IMR-90 (cell line): ENCODE measurements at regions not wholly inside any gene's neighbourhood (a gene's known extent, or its start where the extent isn't known, plus 50 kb on each side); places are given as distances from the start of the nearest gene placed in this dataset.

Source experiments
- BHLHE40 ChIP-seq: fragments of 150-350 bp; IDR thresholded peaks from 2 replicates; pipeline ENCODE4 v1.6.1; 2016; ENCODE audit warnings: mild to moderate bottlenecking, low read depth, low read length
- CEBPB ChIP-seq: IDR thresholded peaks from 2 replicates; pipeline ENCODE4 v1.6.1; 2012; ENCODE audit warnings: low read depth, low read length, improper control_type of control experiment
- CHD1 ChIP-seq: IDR thresholded peaks from 2 replicates; pipeline ENCODE4 v1.6.1; 2012; ENCODE audit warnings: low read depth, low read length, improper control_type of control experiment
- CTCF ChIP-seq: conservative IDR thresholded peaks from 2 replicates; pipeline ENCODE4 v1.5.1; 2012; ENCODE audit warnings: mild to moderate bottlenecking, low read depth, low read length, improper control_type of control experiment
- ELK1 ChIP-seq: fragments of 150-350 bp; IDR thresholded peaks from 2 replicates; pipeline ENCODE4 v1.6.1; 2016; ENCODE audit warnings: low read depth, mild to moderate bottlenecking, low read length, moderate library complexity, borderline replicate concordance
- FOS ChIP-seq: fragments of 150-350 bp; IDR thresholded peaks from 2 replicates; pipeline ENCODE4 v1.6.1; 2016; ENCODE audit warnings: low read depth, low read length
- MAFK ChIP-seq: IDR thresholded peaks from 2 replicates; pipeline ENCODE4 v1.6.1; 2012; ENCODE audit warnings: low read depth, low read length, improper control_type of control experiment
- MXI1 ChIP-seq: IDR thresholded peaks from 2 replicates; pipeline ENCODE4 v1.6.1; 2012; ENCODE audit warnings: low read depth, mild to moderate bottlenecking, low read length, moderate library complexity, borderline replicate concordance
- POLR2A ChIP-seq: IDR thresholded peaks from 2 replicates; pipeline ENCODE4 v1.6.1; 2012; ENCODE audit warnings: mild to moderate bottlenecking, low read depth, low read length
- RAD21 ChIP-seq: IDR thresholded peaks from 2 replicates; pipeline ENCODE4 v1.6.1; 2012; ENCODE audit warnings: low read length, improper control_type of control experiment
- RCOR1 ChIP-seq: IDR thresholded peaks from 2 replicates; pipeline ENCODE4 v1.6.1; 2012; ENCODE audit warnings: mild to moderate bottlenecking, low read length, improper control_type of control experiment; ENCODE audit not compliant: insufficient replicate concordance
- RFX5 ChIP-seq: IDR thresholded peaks from 2 replicates; pipeline ENCODE4 v1.8.0; 2012; ENCODE audit warnings: low read depth, mild to moderate bottlenecking, low read length, moderate library complexity
- SMC3 ChIP-seq: fragments of 150-350 bp; IDR thresholded peaks from 2 replicates; pipeline ENCODE4 v1.6.1; 2016; ENCODE audit warnings: low read depth, mild to moderate bottlenecking, antibody characterized with exemption, low read length, moderate library complexity

- TF ChIP-seq CTCF = no peak
- peak; percentile 72 for TF ChIP-seq CEBPB
- TF ChIP-seq MXI1 = no peak
- TF ChIP-seq RAD21 = no peak
- TF ChIP-seq SMC3 = no peak
- peak; percentile 89 for TF ChIP-seq FOS
- TF ChIP-seq RCOR1 = no peak
- TF ChIP-seq ELK1 = no peak
- TF ChIP-seq MAFK = peak; percentile 37; the same call in 1 of the 2 replicates
- no peak for TF ChIP-seq CHD1
- TF ChIP-seq RFX5 = no peak
- no peak for TF ChIP-seq POLR2A
- TF ChIP-seq BHLHE40 = 0 out of 2 replicates have a peak, but pooled peaks have one; percentile 10
Measured at GRCh38 chrX:109840585-109840984, 107.5 kb upstream of the ACSL4 start.
